Common myeloid progenitor, CD34-positive (primary cell): ENCODE measurements at regions not wholly inside any gene's neighbourhood (a gene's known extent, or its start where the extent isn't known, plus 50 kb on each side); places are given as distances from the start of the nearest gene placed in this dataset.

ENCODE experiments used
- CTCF ChIA-PET: fragments of 350-600 bp; sonication (Branson Sonifier 250); formaldehyde crosslinking; loops from one replicate; lab custom pipeline; 2021; ENCODE audit warnings: antibody characterized with exemption; lab: Charles Lee
- POLR2A ChIA-PET: fragments of 350-600 bp; sonication (Branson Sonifier 250); formaldehyde crosslinking; loops from one replicate; lab custom pipeline; 2021; ENCODE audit warnings: antibody characterized with exemption; lab: Charles Lee
- DNase-seq, 3 donors: peaks; one replicate each; pipeline versions ENCODE4 v3.0.0 to v3.0.0-alpha.2; 2013
- H3K27ac ChIP-seq, 2 experiments: 1 replicate in 1 of 2; 2 replicates in 1 of 2; pipeline ENCODE4 v1.7.0; 2013; ENCODE audit warnings: inconsistent platforms in 2 of 2, low read length in 2 of 2, mild to moderate bottlenecking in 2 of 2, low read depth in 1 of 2, moderate library complexity in 1 of 2; ENCODE audit not compliant: severe bottlenecking in 2 of 2, insufficient read depth in 1 of 2, poor library complexity in 1 of 2
- H3K27me3 ChIP-seq, 5 experiments: replicated peaks in 2 of 5; 1 replicate in 3 of 5; 2 replicates in 2 of 5; pipeline versions ENCODE4 v1.6.1 to v1.7.0; 2013; ENCODE audit warnings: low read length in 4 of 5, mild to moderate bottlenecking in 2 of 5, moderate library complexity in 2 of 5, inconsistent platforms in 1 of 5; ENCODE audit not compliant: insufficient read depth in 5 of 5, control insufficient read depth in 4 of 5
- H3K36me3 ChIP-seq, 4 experiments: 1 replicate in 2 of 4; 2 replicates in 2 of 4; pipeline versions ENCODE4 v1.6.1 to v1.7.0; 2013; ENCODE audit warnings: low read length in 3 of 4, control low read depth in 1 of 4, mild to moderate bottlenecking in 1 of 4; ENCODE audit not compliant: control insufficient read depth in 4 of 4, insufficient read depth in 4 of 4
- H3K4me1 ChIP-seq, 4 experiments: 1 replicate in 3 of 4; 2 replicates in 1 of 4; pipeline versions ENCODE4 v1.6.1 to v1.7.1; 2013; ENCODE audit warnings: low read length in 3 of 4, mild to moderate bottlenecking in 3 of 4, control low read depth in 1 of 4, inconsistent platforms in 1 of 4, moderate library complexity in 1 of 4; ENCODE audit not compliant: control insufficient read depth in 4 of 4, insufficient read depth in 4 of 4; ENCODE audit errors: control extremely low read depth in 1 of 4
- H3K4me3 ChIP-seq, 7 experiments: 1 replicate in 4 of 7; 2 replicates in 3 of 7; pipeline versions ENCODE4 v1.5.1 to v1.7.0; 2013; ENCODE audit warnings: mild to moderate bottlenecking in 7 of 7, low read length in 6 of 7, moderate library complexity in 6 of 7, inconsistent platforms in 2 of 7, low read depth in 2 of 7, control low read depth in 1 of 7; ENCODE audit not compliant: insufficient read depth in 4 of 7, control insufficient read depth in 1 of 7; ENCODE audit errors: extremely low read depth in 1 of 7
- H3K9me3 ChIP-seq, 5 experiments: 1 replicate in 4 of 5; 2 replicates in 1 of 5; pipeline versions ENCODE4 v1.6.1 to v1.7.1; 2013; ENCODE audit warnings: low read length in 4 of 5, mild to moderate bottlenecking in 2 of 5, inconsistent platforms in 1 of 5, low read depth in 1 of 5, moderate library complexity in 1 of 5; ENCODE audit not compliant: control insufficient read depth in 4 of 5, insufficient read depth in 2 of 5; ENCODE audit errors: control extremely low read depth in 1 of 5
- WGBS: methylation state at CpG from one replicate; pipeline ENCODE4 v1.1.5; 2013; ENCODE audit not compliant: insufficient coverage; 5-methylcytosine and 5-hydroxymethylcytosine counted together

- H3K4me1 ChIP-seq: no peaks in the 10 kb centered on the region
- peaks cover 0 to 4% (median 0%) of the 10 kb centered on the region in 5 experiments for H3K27me3 ChIP-seq
- no peaks in the 10 kb centered on the region for H3K36me3 ChIP-seq
- CTCF ChIA-PET: no interaction called here
- no peak overlapping the region for H3K4me3 ChIP-seq
- POLR2A ChIA-PET: no interaction called here
- no CpG with 5 or more reads among the region's 3 CpGs for WGBS
- DNase-seq: no peak
- H3K27ac ChIP-seq: no peak overlapping the region
- H3K9me3 ChIP-seq: no peaks in the 10 kb centered on the region
These were observed 143.2 kb downstream of the RMI1 start for GRCh38 chr9:84123648-84124406.

- Histone ChIP-seq H3K4me3 (no peak overlapping the region), H3K9me3 (no peaks in the 10 kb centered on the region), H3K27ac (no peak overlapping the region), H3K27me3 (peaks cover 0 to 4% (median 0%) of the 10 kb centered on the region in 5 experiments), H3K4me1 (no peaks in the 10 kb centered on the region), H3K36me3 (no peaks in the 10 kb centered on the region)
- ChIA-PET CTCF (interaction anchor here (1.1 kb wide), 1 partner anchor 48 kb away, joined by 3 read pairs; no protein-coding TSS in a partner anchor), POLR2A (no interaction called here)
- no peak for DNase-seq
- 96% methylated on average over 2 of the region's 2 CpGs for WGBS
These were observed 144.4 kb downstream of the RMI1 start for GRCh38 chr9:84125046-84125445.

DNA sequence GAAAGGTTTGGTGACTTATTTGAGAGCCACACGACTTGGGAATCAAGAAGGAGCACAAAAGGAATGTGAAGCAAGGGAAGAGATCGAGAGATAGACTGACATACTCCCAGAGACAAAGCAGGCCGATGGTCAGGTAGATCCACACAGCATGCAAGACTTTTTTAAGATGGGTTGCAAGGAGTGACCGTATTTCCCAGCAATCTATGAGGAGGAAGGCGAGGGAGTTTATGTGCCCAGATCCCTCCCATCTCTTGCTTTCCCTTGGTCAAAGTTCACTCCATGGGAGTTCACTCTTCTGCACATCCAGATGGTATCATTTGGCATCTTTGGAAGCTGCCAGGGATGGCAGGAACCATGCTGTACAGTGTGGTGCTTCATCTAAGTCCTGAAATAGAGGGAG is 148.9 kb downstream of the RMI1 start:
- ChIA-PET POLR2A (no interaction called here), CTCF (no interaction called here)
- 83% methylated on average over 4 of the region's 5 CpGs for WGBS

GRCh38 chr9:84136119-84136868 is 155.7 kb downstream of the RMI1 start:
- H3K36me3 ChIP-seq: no peaks in the 10 kb centered on the region
- WGBS: 82% methylated on average over 11 of the region's 13 CpGs
- peaks cover 2 to 47% (median 25%) of the 10 kb centered on the region in 5 experiments for H3K27me3 ChIP-seq
- no peak overlapping the region for H3K4me3 ChIP-seq
- DNase-seq: no peak
- no peaks in the 10 kb centered on the region for H3K9me3 ChIP-seq
- CTCF ChIA-PET: no interaction called here
- H3K27ac ChIP-seq: no peak overlapping the region
- peaks cover 0 to 7% (median 7%) of the 10 kb centered on the region in 4 experiments for H3K4me1 ChIP-seq
- POLR2A ChIA-PET: no interaction called here

More for the DNA sequence above, 148.9 kb downstream of the RMI1 start:
- no peaks in the 10 kb centered on the region for H3K36me3 ChIP-seq
- no peak overlapping the region for H3K4me3 ChIP-seq
- H3K27ac ChIP-seq: no peak overlapping the region
- no peak for DNase-seq
- H3K27me3 ChIP-seq: peaks cover 0 to 4% (median 0%) of the 10 kb centered on the region in 5 experiments
- no peaks in the 10 kb centered on the region for H3K4me1 ChIP-seq
- no peaks in the 10 kb centered on the region for H3K9me3 ChIP-seq

DNA sequence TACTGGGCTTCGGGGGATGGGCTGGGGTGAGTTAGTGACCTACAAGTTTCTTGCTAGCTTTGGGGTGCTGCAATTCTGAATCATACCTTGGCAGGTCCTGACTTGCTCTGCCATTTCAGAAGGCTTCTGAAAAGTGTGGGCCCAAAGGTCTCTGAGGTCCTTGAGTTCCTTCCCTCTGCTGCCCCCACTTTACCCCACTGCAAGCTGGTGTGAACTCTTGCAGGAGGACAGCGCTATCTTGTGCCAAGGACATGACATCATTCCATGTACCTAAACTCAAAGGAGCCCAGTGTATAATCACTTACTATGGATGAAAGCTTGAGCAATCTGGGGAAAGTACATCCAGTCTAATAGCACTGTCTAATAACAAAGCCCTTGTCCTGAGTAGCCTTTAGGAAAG is 157.4 kb downstream of the RMI1 start:
- H3K27ac ChIP-seq: no peak overlapping the region
- no peak for DNase-seq
- no peak overlapping the region for H3K4me3 ChIP-seq
- no peaks in the 10 kb centered on the region for H3K9me3 ChIP-seq
- H3K4me1 ChIP-seq: peaks cover 0 to 7% (median 7%) of the 10 kb centered on the region in 4 experiments
- H3K36me3 ChIP-seq: no peaks in the 10 kb centered on the region
- 95% methylated on average over 2 of the region's 2 CpGs for WGBS
- peaks cover 6 to 61% (median 35%) of the 10 kb centered on the region in 5 experiments for H3K27me3 ChIP-seq
- ChIA-PET POLR2A (interaction anchor here (0.6 kb wide), 1 partner anchor 43 kb away, joined by 3 read pairs; no protein-coding TSS in a partner anchor), CTCF (no interaction called here)

- no peaks in the 10 kb centered on the region for H3K36me3 ChIP-seq
- H3K9me3 ChIP-seq: no peaks in the 10 kb centered on the region
- ChIA-PET POLR2A (no interaction called here), CTCF (no interaction called here)
- 93% methylated on average over 3 of the region's 4 CpGs for WGBS
- peaks cover 0 to 7% (median 7%) of the 10 kb centered on the region in 4 experiments for H3K4me1 ChIP-seq
- H3K27me3 ChIP-seq: peaks cover 6 to 67% (median 41%) of the 10 kb centered on the region in 5 experiments
- H3K27ac ChIP-seq: no peak overlapping the region
- no peak overlapping the region for H3K4me3 ChIP-seq
- DNase-seq: no peak
These were observed 157.9 kb downstream of the RMI1 start for GRCh38 chr9:84138541-84138940.
